ENCODE measurements at regions not wholly inside any gene's neighbourhood (a gene's known extent, or its start where the extent isn't known, plus 50 kb on each side); places are given as distances from the start of the nearest gene placed in this dataset.

DNA sequence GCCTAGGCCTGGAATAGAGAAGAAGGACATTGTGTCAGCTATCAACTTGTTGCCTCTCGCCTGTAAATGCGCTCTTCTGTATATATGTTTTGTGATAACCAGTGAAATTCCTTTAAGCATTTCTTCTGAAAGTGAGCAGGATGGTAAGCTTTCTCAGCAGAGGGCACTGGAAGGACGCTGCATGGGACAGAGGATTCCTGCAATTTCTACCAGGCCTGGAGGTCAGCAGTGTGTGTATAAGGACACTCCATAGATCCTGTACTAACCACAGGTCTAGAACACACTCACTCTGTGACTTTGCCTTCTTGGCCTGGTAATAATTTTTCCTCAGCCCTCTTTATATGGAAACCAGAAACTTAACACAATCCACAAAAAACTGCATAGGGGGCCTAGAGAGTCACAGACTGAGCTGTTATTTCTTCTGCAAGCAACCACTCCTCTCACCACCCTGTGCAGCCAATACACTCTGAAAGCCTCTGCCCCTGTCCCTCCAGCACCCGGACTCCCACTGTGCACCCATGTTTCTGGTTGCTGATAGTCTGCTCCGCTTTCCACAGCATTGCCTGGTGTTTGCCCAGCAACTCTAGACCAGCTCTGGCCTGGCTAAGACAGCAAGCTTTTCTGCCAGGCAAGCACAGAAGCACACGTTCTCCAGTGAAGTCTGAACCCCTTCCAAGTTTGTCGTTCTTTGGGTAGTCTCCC, 94.0 kb upstream of the RMST start:
- TF ChIP-seq, protein P1, sequence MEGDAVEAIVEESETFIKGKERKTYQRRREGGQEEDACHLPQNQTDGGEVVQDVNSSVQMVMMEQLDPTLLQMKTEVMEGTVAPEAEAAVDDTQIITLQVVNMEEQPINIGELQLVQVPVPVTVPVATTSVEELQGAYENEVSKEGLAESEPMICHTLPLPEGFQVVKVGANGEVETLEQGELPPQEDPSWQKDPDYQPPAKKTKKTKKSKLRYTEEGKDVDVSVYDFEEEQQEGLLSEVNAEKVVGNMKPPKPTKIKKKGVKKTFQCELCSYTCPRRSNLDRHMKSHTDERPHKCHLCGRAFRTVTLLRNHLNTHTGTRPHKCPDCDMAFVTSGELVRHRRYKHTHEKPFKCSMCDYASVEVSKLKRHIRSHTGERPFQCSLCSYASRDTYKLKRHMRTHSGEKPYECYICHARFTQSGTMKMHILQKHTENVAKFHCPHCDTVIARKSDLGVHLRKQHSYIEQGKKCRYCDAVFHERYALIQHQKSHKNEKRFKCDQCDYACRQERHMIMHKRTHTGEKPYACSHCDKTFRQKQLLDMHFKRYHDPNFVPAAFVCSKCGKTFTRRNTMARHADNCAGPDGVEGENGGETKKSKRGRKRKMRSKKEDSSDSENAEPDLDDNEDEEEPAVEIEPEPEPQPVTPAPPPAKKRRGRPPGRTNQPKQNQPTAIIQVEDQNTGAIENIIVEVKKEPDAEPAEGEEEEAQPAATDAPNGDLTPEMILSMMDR (IDR thresholded peaks at IDR 0.05; ENCODE audit: low read length), result no peak
- no peak for TF ChIP-seq EZH2 (IDR thresholded peaks at IDR 0.05; ENCODE audit: borderline replicate concordance, low read length)
